ENCODE measurements at regions not wholly inside any gene's neighbourhood (a gene's known extent, or its start where the extent isn't known, plus 50 kb on each side); places are given as distances from the start of the nearest gene placed in this dataset.

DNA sequence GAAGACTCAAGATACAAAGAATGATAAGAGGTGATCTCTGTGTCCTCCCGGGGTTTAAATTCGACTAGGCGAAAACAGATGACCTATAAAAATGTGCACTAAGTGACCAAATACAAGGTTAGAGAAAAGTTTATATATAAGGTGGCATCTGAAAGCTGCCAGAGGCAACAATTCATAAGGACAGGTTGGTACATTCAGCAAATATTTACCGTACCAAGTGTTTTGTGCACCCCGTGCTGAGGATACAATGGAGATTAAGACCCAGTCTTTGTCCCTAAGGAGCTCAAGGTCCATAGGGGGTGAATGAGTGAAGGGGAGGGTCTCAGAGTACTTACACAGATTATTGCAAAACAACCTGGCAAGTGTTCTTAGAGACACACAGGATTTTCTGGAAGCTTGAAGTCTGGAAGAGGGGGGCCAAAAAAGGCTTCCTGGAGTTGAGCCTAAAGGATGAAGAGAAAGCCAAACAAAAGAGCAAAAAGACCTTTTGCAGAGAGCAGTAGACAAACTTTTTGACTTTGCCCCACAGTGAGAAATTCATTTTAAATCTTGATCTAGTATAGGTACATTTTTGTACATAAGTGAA is 71.4 kb upstream of the LRIG1 start:
- TF ChIP-seq, protein P1, sequence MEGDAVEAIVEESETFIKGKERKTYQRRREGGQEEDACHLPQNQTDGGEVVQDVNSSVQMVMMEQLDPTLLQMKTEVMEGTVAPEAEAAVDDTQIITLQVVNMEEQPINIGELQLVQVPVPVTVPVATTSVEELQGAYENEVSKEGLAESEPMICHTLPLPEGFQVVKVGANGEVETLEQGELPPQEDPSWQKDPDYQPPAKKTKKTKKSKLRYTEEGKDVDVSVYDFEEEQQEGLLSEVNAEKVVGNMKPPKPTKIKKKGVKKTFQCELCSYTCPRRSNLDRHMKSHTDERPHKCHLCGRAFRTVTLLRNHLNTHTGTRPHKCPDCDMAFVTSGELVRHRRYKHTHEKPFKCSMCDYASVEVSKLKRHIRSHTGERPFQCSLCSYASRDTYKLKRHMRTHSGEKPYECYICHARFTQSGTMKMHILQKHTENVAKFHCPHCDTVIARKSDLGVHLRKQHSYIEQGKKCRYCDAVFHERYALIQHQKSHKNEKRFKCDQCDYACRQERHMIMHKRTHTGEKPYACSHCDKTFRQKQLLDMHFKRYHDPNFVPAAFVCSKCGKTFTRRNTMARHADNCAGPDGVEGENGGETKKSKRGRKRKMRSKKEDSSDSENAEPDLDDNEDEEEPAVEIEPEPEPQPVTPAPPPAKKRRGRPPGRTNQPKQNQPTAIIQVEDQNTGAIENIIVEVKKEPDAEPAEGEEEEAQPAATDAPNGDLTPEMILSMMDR (IDR thresholded peaks at IDR 0.05; ENCODE audit: low read depth, low read length, missing input control), result no peak
- TF ChIP-seq GABPA (IDR thresholded peaks at IDR 0.05 in 1 of 2, conservative IDR thresholded peaks at IDR 0.05 in 1 of 2), result no peak
- TF ChIP-seq FOXA2 (IDR thresholded peaks at IDR 0.05), result no peak
- TF ChIP-seq YY1 (IDR thresholded peaks at IDR 0.05), result no peak
- no peak for TF ChIP-seq TAF1 (conservative IDR thresholded peaks at IDR 0.05)
- no peak for TF ChIP-seq RAD21 (IDR thresholded peaks at IDR 0.05)
- TF ChIP-seq, protein P2, sequence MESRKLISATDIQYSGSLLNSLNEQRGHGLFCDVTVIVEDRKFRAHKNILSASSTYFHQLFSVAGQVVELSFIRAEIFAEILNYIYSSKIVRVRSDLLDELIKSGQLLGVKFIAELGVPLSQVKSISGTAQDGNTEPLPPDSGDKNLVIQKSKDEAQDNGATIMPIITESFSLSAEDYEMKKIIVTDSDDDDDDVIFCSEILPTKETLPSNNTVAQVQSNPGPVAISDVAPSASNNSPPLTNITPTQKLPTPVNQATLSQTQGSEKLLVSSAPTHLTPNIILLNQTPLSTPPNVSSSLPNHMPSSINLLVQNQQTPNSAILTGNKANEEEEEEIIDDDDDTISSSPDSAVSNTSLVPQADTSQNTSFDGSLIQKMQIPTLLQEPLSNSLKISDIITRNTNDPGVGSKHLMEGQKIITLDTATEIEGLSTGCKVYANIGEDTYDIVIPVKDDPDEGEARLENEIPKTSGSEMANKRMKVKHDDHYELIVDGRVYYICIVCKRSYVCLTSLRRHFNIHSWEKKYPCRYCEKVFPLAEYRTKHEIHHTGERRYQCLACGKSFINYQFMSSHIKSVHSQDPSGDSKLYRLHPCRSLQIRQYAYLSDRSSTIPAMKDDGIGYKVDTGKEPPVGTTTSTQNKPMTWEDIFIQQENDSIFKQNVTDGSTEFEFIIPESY (IDR thresholded peaks at IDR 0.05), result no peak
- no peak for TF ChIP-seq EGR1 (IDR thresholded peaks at IDR 0.05; ENCODE audit: low read depth in 2 of 2)
- TF ChIP-seq, protein P3, sequence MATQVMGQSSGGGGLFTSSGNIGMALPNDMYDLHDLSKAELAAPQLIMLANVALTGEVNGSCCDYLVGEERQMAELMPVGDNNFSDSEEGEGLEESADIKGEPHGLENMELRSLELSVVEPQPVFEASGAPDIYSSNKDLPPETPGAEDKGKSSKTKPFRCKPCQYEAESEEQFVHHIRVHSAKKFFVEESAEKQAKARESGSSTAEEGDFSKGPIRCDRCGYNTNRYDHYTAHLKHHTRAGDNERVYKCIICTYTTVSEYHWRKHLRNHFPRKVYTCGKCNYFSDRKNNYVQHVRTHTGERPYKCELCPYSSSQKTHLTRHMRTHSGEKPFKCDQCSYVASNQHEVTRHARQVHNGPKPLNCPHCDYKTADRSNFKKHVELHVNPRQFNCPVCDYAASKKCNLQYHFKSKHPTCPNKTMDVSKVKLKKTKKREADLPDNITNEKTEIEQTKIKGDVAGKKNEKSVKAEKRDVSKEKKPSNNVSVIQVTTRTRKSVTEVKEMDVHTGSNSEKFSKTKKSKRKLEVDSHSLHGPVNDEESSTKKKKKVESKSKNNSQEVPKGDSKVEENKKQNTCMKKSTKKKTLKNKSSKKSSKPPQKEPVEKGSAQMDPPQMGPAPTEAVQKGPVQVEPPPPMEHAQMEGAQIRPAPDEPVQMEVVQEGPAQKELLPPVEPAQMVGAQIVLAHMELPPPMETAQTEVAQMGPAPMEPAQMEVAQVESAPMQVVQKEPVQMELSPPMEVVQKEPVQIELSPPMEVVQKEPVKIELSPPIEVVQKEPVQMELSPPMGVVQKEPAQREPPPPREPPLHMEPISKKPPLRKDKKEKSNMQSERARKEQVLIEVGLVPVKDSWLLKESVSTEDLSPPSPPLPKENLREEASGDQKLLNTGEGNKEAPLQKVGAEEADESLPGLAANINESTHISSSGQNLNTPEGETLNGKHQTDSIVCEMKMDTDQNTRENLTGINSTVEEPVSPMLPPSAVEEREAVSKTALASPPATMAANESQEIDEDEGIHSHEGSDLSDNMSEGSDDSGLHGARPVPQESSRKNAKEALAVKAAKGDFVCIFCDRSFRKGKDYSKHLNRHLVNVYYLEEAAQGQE (IDR thresholded peaks at IDR 0.05), result no peak

Measured in liver (tissue), 3 donors.